ENCODE measurements at regions not wholly inside any gene's neighbourhood (a gene's known extent, or its start where the extent isn't known, plus 50 kb on each side); places are given as distances from the start of the nearest gene placed in this dataset.

DNA sequence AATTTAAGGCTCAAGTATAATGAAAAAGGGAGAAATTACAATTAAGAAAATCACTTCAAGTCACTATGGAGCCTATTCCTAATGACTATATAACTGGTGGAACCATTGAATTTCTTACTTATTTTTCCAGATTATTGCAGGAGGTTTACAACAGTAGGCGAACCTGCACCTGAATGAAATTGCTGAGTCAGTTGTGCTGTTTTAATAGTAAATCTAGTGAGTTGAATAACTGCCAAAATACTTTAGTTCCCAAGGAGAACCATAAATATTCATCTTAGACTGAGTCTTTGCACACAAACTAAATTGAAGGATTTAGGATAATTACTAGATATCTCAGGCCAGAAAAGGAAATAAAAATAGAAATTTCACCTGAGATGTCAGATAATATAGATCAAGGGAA lies 1052.8 kb downstream of the NAALADL2 start:
- no peak for DNase-seq

DNA sequence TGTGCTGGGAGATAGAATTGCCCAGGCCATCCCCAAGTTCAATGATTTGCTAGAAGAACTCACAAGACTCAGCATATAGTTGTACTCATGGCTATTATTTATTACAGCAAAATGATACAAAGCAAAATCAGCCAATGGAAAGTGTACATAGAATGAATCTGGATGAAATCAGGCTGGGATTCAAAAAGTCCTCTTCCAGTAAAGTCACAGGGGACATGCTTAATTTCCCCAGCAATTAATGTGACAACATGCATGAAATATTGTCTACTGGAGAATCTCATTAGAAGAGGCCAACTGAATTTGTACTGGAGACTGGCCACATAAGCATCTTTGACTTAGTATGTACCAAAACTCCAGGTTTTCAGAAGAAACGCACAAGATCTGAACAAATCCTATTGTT lies 1043.1 kb downstream of the NAALADL2 start:
- no peak for DNase-seq

DNA sequence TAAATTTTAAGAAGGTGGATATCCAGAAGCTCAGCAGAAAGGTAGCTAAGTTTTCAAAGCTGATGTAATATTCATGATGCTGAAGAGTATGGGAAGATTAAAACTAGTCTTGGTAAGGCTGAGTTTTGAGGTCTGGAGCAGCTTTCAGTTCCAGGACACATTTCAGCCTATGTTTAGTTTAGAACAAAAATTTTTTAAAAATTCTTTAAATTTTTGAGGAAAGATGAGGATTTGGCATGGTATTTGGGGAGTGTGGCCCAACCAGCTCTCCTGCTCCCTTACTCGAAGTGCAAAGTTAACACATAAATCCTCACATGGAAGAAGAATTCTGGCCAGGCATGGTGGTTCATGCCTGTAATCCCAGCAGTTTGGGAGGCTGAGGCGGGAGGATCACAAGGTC lies 1039.1 kb downstream of the NAALADL2 start:
- DNase-seq, result no peak

- no peak for DNase-seq
Observed at GRCh38 chr3:175896655-175897054, 1037.5 kb downstream of the NAALADL2 start.

DNA sequence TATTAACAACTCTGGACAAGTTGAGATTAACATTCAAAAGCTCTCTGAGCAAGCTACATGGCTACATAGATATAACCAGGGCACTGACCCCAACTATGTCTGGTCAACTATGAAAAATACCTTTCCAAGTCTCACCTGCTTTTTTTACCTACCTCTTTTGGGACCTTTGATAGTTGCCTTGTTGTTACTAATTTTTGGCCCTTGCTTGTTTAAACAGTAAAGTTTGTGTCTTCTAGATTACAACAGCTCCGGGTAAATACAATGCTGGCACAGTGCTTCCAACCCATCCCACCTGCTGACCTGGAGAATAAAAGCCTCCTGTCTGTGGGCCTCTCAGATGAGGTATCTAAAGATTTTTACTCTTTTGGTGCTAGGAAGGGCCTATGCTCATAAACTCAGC lies 1036.6 kb downstream of the NAALADL2 start:
- DNase-seq, result no peak

GRCh38 chr3:175893566-175893965 lies 1034.4 kb downstream of the NAALADL2 start:
- no peak for DNase-seq

DNA sequence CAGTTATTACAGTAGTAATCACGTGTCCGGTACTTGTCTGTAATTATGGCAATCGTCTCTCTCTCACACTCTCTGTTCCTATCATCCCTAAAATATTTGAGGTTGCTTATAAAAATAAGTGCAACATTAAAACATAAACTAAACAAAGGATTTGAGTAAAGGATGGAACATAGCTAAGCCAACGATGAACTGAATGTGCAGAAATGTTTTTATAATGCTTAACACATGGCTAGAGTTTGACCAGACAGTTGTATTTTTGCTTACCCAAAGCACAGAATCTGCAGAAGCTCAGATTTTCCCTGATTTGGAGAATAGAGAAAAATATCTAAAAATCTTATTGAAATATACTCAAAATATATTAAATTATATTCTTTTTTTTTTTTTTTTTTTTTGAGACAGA lies 1030.9 kb downstream of the NAALADL2 start:
- DNase-seq, result no peak

- DNase-seq, result no peak
Observed at GRCh38 chr3:175885231-175885766, 1026.2 kb downstream of the NAALADL2 start.

DNA sequence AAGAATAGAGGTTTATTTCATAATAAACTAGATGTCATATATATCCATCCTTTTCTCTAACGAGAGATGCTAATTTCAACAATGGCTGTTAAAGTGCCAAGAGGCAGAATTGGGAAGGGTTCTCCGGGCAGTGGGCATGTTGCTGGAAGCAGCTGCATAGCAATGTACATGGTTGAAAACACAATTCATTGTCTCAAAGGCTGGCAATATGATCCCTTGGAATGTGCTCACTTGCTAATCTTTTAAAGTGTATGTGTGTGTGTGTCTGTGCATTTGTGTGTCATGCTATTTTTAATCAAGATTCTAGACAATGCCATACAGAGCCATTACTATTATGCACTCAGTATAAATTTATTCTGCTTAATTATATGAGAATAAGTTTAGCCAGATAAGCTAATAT lies 1020.3 kb downstream of the NAALADL2 start:
- DNase-seq, result no peak

GRCh38 chr3:175869404-175869803 lies 1010.3 kb downstream of the NAALADL2 start:
- DNase-seq, result no peak

GRCh38 chr3:175868626-175869025 lies 1009.5 kb downstream of the NAALADL2 start:
- DNase-seq, result no peak

DNA sequence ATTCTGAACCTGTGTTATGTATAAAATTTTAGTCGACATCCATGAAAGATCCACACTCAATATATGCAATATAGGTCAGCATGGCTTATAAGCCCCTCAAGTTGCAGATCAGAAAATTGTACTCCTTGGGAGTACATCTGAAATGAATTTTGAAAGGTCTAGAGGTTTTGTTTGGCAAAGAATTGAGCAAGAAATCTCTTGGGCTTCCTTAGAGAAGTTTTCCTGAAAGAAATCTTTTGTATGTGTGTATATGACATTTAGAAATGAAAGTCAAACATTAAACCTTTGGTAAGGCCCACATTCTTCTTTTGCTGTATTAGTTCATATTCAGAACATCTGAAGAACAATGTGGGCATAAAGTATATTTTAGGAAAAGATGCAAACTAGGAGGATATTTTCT lies 1006.6 kb downstream of the NAALADL2 start:
- no peak for DNase-seq

- DNase-seq, result no peak
Observed at GRCh38 chr3:175861916-175862315, 1002.8 kb downstream of the NAALADL2 start.

Measured in NCI-H1048 (cell line).